Skeletal muscle tissue (tissue), 3 donors: ENCODE measurements at regions not wholly inside any gene's neighbourhood (a gene's known extent, or its start where the extent isn't known, plus 50 kb on each side); places are given as distances from the start of the nearest gene placed in this dataset.
"Not testable (repeated sequence)": the region's sequence is repeated elsewhere in the genome, so short reads cannot be mapped to it uniquely, and the experiment has no call there.

Source experiments
- H3K27ac ChIP-seq: one replicate; pipeline ENCODE4 v1.7.0; 2013; ENCODE audit warnings: mild to moderate bottlenecking, low read depth, low read length, inconsistent platforms
- H3K27me3 ChIP-seq, 3 donors: one replicate each; pipeline ENCODE4 v1.7.0; 2013; ENCODE audit warnings: low read length in 3 of 3; ENCODE audit not compliant: control insufficient read depth in 3 of 3, insufficient read depth in 3 of 3
- H3K36me3 ChIP-seq, 3 donors: one replicate each; pipeline ENCODE4 v1.7.0; 2013; ENCODE audit warnings: low read length in 3 of 3; ENCODE audit not compliant: control insufficient read depth in 3 of 3, insufficient read depth in 3 of 3
- H3K4me1 ChIP-seq, 3 donors: one replicate each; pipeline ENCODE4 v1.7.0; 2013; ENCODE audit warnings: low read length in 3 of 3, mild to moderate bottlenecking in 3 of 3; ENCODE audit not compliant: control insufficient read depth in 3 of 3, insufficient read depth in 3 of 3
- H3K4me3 ChIP-seq, 3 donors: one replicate each; pipeline ENCODE4 v1.7.0; 2013; ENCODE audit warnings: low read length in 3 of 3
- H3K9ac ChIP-seq, 3 donors: one replicate each; pipeline ENCODE4 v1.7.0; 2013; ENCODE audit warnings: low read length in 3 of 3, mild to moderate bottlenecking in 3 of 3, moderate library complexity in 2 of 3, low read depth in 1 of 3
- H3K9me3 ChIP-seq, 3 donors: one replicate each; pipeline ENCODE4 v1.7.0; 2013; ENCODE audit warnings: low read length in 3 of 3; ENCODE audit not compliant: control insufficient read depth in 3 of 3
- donor health status: Osteomylitis.

GRCh38 chr10:46740368-46740767, 161.4 kb downstream of the SYT15 start:
- H3K4me1 ChIP-seq, H3K27ac ChIP-seq, H3K27me3 ChIP-seq, H3K9ac ChIP-seq, H3K4me3 ChIP-seq, H3K36me3 ChIP-seq, H3K9me3 ChIP-seq: not testable (repeated sequence)

- H3K27ac ChIP-seq, H3K4me3 ChIP-seq, H3K36me3 ChIP-seq, H3K9me3 ChIP-seq, H3K4me1 ChIP-seq, H3K9ac ChIP-seq, H3K27me3 ChIP-seq: not testable (repeated sequence)
Measured at GRCh38 chr10:46749003-46749402, 162.2 kb upstream of the PTPN20 start.

GRCh38 chr10:46749470-46749869, 161.8 kb upstream of the PTPN20 start:
- H3K36me3 ChIP-seq, H3K27ac ChIP-seq, H3K9ac ChIP-seq, H3K4me1 ChIP-seq, H3K27me3 ChIP-seq, H3K4me3 ChIP-seq, H3K9me3 ChIP-seq: not testable (repeated sequence)

GRCh38 chr10:46753763-46754162, 157.5 kb upstream of the PTPN20 start:
- H3K9ac ChIP-seq, H3K27me3 ChIP-seq, H3K9me3 ChIP-seq, H3K4me1 ChIP-seq, H3K27ac ChIP-seq, H3K4me3 ChIP-seq, H3K36me3 ChIP-seq: not testable (repeated sequence)

- H3K27me3 ChIP-seq, H3K9me3 ChIP-seq, H3K9ac ChIP-seq, H3K4me1 ChIP-seq, H3K4me3 ChIP-seq, H3K36me3 ChIP-seq, H3K27ac ChIP-seq: not testable (repeated sequence)
Measured at GRCh38 chr10:46761471-46761870, 149.8 kb upstream of the PTPN20 start.

- not testable (repeated sequence) for H3K27ac ChIP-seq, H3K36me3 ChIP-seq
Measured at GRCh38 chr10:46768515-46769291, 142.5 kb upstream of the PTPN20 start.

GRCh38 chr10:46773178-46773896, 137.9 kb upstream of the PTPN20 start:
- not testable (repeated sequence) for H3K27me3 ChIP-seq, H3K4me1 ChIP-seq, H3K4me3 ChIP-seq, H3K9me3 ChIP-seq, H3K9ac ChIP-seq, H3K27ac ChIP-seq, H3K36me3 ChIP-seq

More at GRCh38 chr10:46768515-46769291, 142.5 kb upstream of the PTPN20 start:
- not testable (repeated sequence) for H3K9me3 ChIP-seq, H3K9ac ChIP-seq, H3K27me3 ChIP-seq, H3K4me3 ChIP-seq, H3K4me1 ChIP-seq

- H3K9ac ChIP-seq, H3K9me3 ChIP-seq, H3K27ac ChIP-seq, H3K4me3 ChIP-seq, H3K4me1 ChIP-seq, H3K27me3 ChIP-seq, H3K36me3 ChIP-seq: not testable (repeated sequence)
Measured at GRCh38 chr10:46773897-46774236, 137.4 kb upstream of the PTPN20 start.

- H3K36me3 ChIP-seq, H3K27me3 ChIP-seq, H3K27ac ChIP-seq: not testable (repeated sequence)
Measured at GRCh38 chr10:46774366-46774765, 136.9 kb upstream of the PTPN20 start.

GRCh38 chr10:46774945-46775667, 136.1 kb upstream of the PTPN20 start:
- not testable (repeated sequence) for H3K27me3 ChIP-seq, H3K9me3 ChIP-seq, H3K27ac ChIP-seq, H3K4me3 ChIP-seq, H3K4me1 ChIP-seq, H3K9ac ChIP-seq, H3K36me3 ChIP-seq

More at GRCh38 chr10:46774366-46774765, 136.9 kb upstream of the PTPN20 start:
- not testable (repeated sequence) for H3K4me3 ChIP-seq, H3K9ac ChIP-seq, H3K4me1 ChIP-seq, H3K9me3 ChIP-seq
